IMR-90 (cell line): ENCODE measurements at regions not wholly inside any gene's neighbourhood (a gene's known extent, or its start where the extent isn't known, plus 50 kb on each side); places are given as distances from the start of the nearest gene placed in this dataset.

Source experiments
- ATAC-seq: fragments of 200-7000 bp; cut with Tn5 transposase; 2 replicates; pipeline ENCODE4 v1.9.1; 2020; ENCODE audit warnings: low read depth, mild to moderate bottlenecking, moderate library complexity
- BruUV-seq: library from RNA; stranded (reverse); fragments of 400-500 nt; replicated peaks from 2 replicates; lab custom pipeline; 2021; lab: Mats Ljungman, UMichigan
- CTCF ChIA-PET: fragments of 300-600 bp; formaldehyde crosslinking; extraction: SDS; loops from one replicate; lab custom pipeline; 2021; ENCODE audit warnings: antibody characterized with exemption; lab: Yijun Ruan, JAX
- POLR2A ChIA-PET: fragments of 300-600 bp; sonication (Branson Sonifier 250); formaldehyde crosslinking; loops from one replicate; lab custom pipeline; 2022; ENCODE audit warnings: antibody characterized with exemption; ENCODE audit not compliant: unreplicated experiment; lab: Charles Lee
- DNase-seq: peaks from one replicate; pipeline ENCODE4 v3.0.0; 2013
- H2AFZ ChIP-seq: replicated peaks from 2 replicates; pipeline ENCODE3; 2013; ENCODE audit warnings: low read length, mild to moderate bottlenecking; ENCODE audit not compliant: poor library complexity
- H2AK5ac ChIP-seq: 2 replicates; pipeline ENCODE4 v1.6.1; 2013; ENCODE audit warnings: low read depth, low read length, inconsistent platforms
- H2AK9ac ChIP-seq: replicated peaks from 2 replicates; pipeline ENCODE3; 2013; ENCODE audit warnings: mild to moderate bottlenecking, low read depth, low read length, moderate library complexity; ENCODE audit not compliant: poor library complexity
- H2BK120ac ChIP-seq: 2 replicates; pipeline ENCODE4 v1.6.1; 2013; ENCODE audit warnings: low read depth, low read length, inconsistent platforms
- H2BK15ac ChIP-seq: 3 replicates; pipeline ENCODE4 v1.6.1; 2013; ENCODE audit warnings: low read depth, low read length, inconsistent platforms
- H2BK20ac ChIP-seq: 2 replicates; pipeline ENCODE4 v1.6.1; 2013; ENCODE audit warnings: low read depth, mild to moderate bottlenecking, inconsistent platforms, low read length, moderate library complexity
- H2BK5ac ChIP-seq: 2 replicates; pipeline ENCODE4 v1.6.1; 2013; ENCODE audit warnings: mild to moderate bottlenecking, low read depth, low read length, inconsistent platforms; ENCODE audit not compliant: poor library complexity, severe bottlenecking
- H3K14ac ChIP-seq: replicated peaks from 2 replicates; pipeline ENCODE4 v1.6.1; 2013; ENCODE audit warnings: low read depth, low read length, inconsistent platforms
- H3K18ac ChIP-seq: 2 replicates; pipeline ENCODE4 v1.6.1; 2013; ENCODE audit warnings: low read depth, low read length, control low read depth
- H3K23ac ChIP-seq: 2 replicates; pipeline ENCODE4 v1.6.1; 2013; ENCODE audit warnings: low read depth, low read length, inconsistent platforms
- H3K27ac ChIP-seq: 2 replicates; pipeline ENCODE4 v1.5.1; 2013; ENCODE audit warnings: mild to moderate bottlenecking, control low read depth, low read length; ENCODE audit not compliant: insufficient read depth
- H3K27me3 ChIP-seq: 2 replicates; pipeline ENCODE4 v1.6.1; 2013; ENCODE audit warnings: low read length; ENCODE audit not compliant: control insufficient read depth, insufficient read depth
- H3K36me3 ChIP-seq: 2 replicates; pipeline ENCODE4 v1.6.1; 2013; ENCODE audit warnings: low read length, mixed read lengths; ENCODE audit not compliant: control insufficient read depth, insufficient read depth
- H3K4ac ChIP-seq: 2 replicates; pipeline ENCODE4 v1.6.1; 2013; ENCODE audit warnings: low read depth, low read length, inconsistent platforms
- H3K4me1 ChIP-seq: 2 replicates; pipeline ENCODE4 v1.6.1; 2013; ENCODE audit warnings: low read length, mixed read lengths; ENCODE audit not compliant: control insufficient read depth, insufficient read depth
- H3K4me2 ChIP-seq: 2 replicates; pipeline ENCODE4 v1.6.1; 2013; ENCODE audit warnings: low read depth, mild to moderate bottlenecking, control low read depth, low read length, moderate library complexity
- H3K4me3 ChIP-seq: 2 replicates; pipeline ENCODE4 v1.5.1; 2013; ENCODE audit warnings: low read depth, mild to moderate bottlenecking, control low read depth, low read length, moderate library complexity; ENCODE audit not compliant: insufficient read depth
- H3K56ac ChIP-seq: 2 replicates; pipeline ENCODE4 v1.6.1; 2013; ENCODE audit warnings: low read length, inconsistent platforms; ENCODE audit not compliant: insufficient read depth; ENCODE audit errors: extremely low read depth
- H3K79me1 ChIP-seq, 2 experiments: 2 replicates each; pipeline ENCODE4 v1.6.1; 2013; ENCODE audit warnings: low read length in 2 of 2, inconsistent platforms in 1 of 2, low read depth in 1 of 2
- H3K9ac ChIP-seq: 2 replicates; pipeline ENCODE4 v1.6.1; 2013; ENCODE audit warnings: low read depth, low read length, control low read depth
- H3K9me1 ChIP-seq: 2 replicates; pipeline ENCODE4 v1.6.1; 2013; ENCODE audit warnings: low read length, inconsistent platforms; ENCODE audit not compliant: insufficient read depth
- H3K9me3 ChIP-seq: 2 replicates; pipeline ENCODE4 v1.6.1; 2013; ENCODE audit warnings: low read length; ENCODE audit not compliant: control insufficient read depth, insufficient read depth
- H4K20me1 ChIP-seq: 2 replicates; pipeline ENCODE4 v1.6.1; 2013; ENCODE audit warnings: low read length, inconsistent platforms; ENCODE audit not compliant: insufficient read depth
- H4K5ac ChIP-seq: 2 replicates; pipeline ENCODE4 v1.6.1; 2013; ENCODE audit warnings: mild to moderate bottlenecking, low read depth, low read length, control low read depth
- H4K8ac ChIP-seq, 2 experiments: 2 replicates each; pipeline ENCODE4 v1.6.1; 2013; ENCODE audit warnings: low read depth in 2 of 2, low read length in 2 of 2, control low read depth in 1 of 2, inconsistent platforms in 1 of 2
- H4K91ac ChIP-seq: 2 replicates; pipeline ENCODE4 v1.6.1; 2013; ENCODE audit warnings: low read depth, low read length, inconsistent platforms; ENCODE audit not compliant: insufficient read depth
- CEBPB ChIP-seq: IDR thresholded peaks from 2 replicates; pipeline ENCODE4 v1.6.1; 2012; ENCODE audit warnings: low read depth, low read length, improper control_type of control experiment
- CTCF ChIP-seq: conservative IDR thresholded peaks from 2 replicates; pipeline ENCODE4 v1.5.1; 2012; ENCODE audit warnings: mild to moderate bottlenecking, low read depth, low read length, improper control_type of control experiment
- MAFK ChIP-seq: IDR thresholded peaks from 2 replicates; pipeline ENCODE4 v1.6.1; 2012; ENCODE audit warnings: low read depth, low read length, improper control_type of control experiment
- MAZ ChIP-seq: IDR thresholded peaks from 2 replicates; pipeline ENCODE4 v1.6.1; 2012; ENCODE audit warnings: low read depth, mild to moderate bottlenecking, low read length, improper control_type of control experiment, moderate library complexity, borderline replicate concordance
- MXI1 ChIP-seq: IDR thresholded peaks from 2 replicates; pipeline ENCODE4 v1.6.1; 2012; ENCODE audit warnings: low read depth, mild to moderate bottlenecking, low read length, moderate library complexity, borderline replicate concordance
- POLR2A ChIP-seq: IDR thresholded peaks from 2 replicates; pipeline ENCODE4 v1.6.1; 2012; ENCODE audit warnings: mild to moderate bottlenecking, low read depth, low read length
- RAD21 ChIP-seq: IDR thresholded peaks from 2 replicates; pipeline ENCODE4 v1.6.1; 2012; ENCODE audit warnings: low read length, improper control_type of control experiment
- RCOR1 ChIP-seq: IDR thresholded peaks from 2 replicates; pipeline ENCODE4 v1.6.1; 2012; ENCODE audit warnings: mild to moderate bottlenecking, low read length, improper control_type of control experiment; ENCODE audit not compliant: insufficient replicate concordance
- SMC3 ChIP-seq: fragments of 150-350 bp; IDR thresholded peaks from 2 replicates; pipeline ENCODE4 v1.6.1; 2016; ENCODE audit warnings: low read depth, mild to moderate bottlenecking, antibody characterized with exemption, low read length, moderate library complexity
- WGBS, 2 experiments: methylation state at CpG; one replicate each; pipeline versions ENCODE4 v1.1.5 to v1.1.7; 2013; ENCODE audit warnings: missing lambda C conversion rate in 2 of 2; ENCODE audit not compliant: insufficient read length in 1 of 2; ENCODE audit errors: extremely low coverage in 2 of 2; 5-methylcytosine and 5-hydroxymethylcytosine counted together
- dilution Hi-C: fragments of 300-500 bp; cut with HindIII; formaldehyde crosslinking; loops from one replicate; pipeline ENCODE4 v1.14.3; 2018; ENCODE audit warnings: low sequenced_read_pairs; ENCODE audit not compliant: unreplicated experiment
- in situ Hi-C: fragments of 300-500 bp; cut with MboI; formaldehyde crosslinking; loops from 3 replicates; pipeline ENCODE4 v1.14.3; 2019; ENCODE audit warnings: low sequenced_read_pairs, inconsistent platforms, mixed read lengths
- intact Hi-C: fragments of 100-400 bp; cut with micrococcal nuclease; formaldehyde crosslinking; loops from 2 replicates; pipeline ENCODE4 v1.10.0; 2022

- dilution Hi-C loops = no loop called here
- no peak overlapping the region for H2AFZ ChIP-seq
- no peak overlapping the region for H3K4me2 ChIP-seq
- no peak overlapping the region for H3K56ac ChIP-seq
- intact Hi-C loops = no loop called here
- no peak overlapping the region for H2AK9ac ChIP-seq
- no peaks in the 10 kb centered on the region for H3K79me1 ChIP-seq
- no peak overlapping the region for H3K23ac ChIP-seq
- H2BK20ac ChIP-seq = no peak overlapping the region
- TF ChIP-seq POLR2A (no peak), CEBPB (no peak), RCOR1 (no peak), CTCF (no peak), MAFK (no peak), MXI1 (no peak), RAD21 (no peak), MAZ (no peak), SMC3 (no peak)
- no peak overlapping the region for H2BK5ac ChIP-seq
- peaks cover 2% of the 10 kb centered on the region; the same call in 1 of the 2 replicates for H3K27me3 ChIP-seq
- no peaks in the 10 kb centered on the region for H3K4me1 ChIP-seq
- no peak overlapping the region for H4K91ac ChIP-seq
- in situ Hi-C loops = no loop called here
- CTCF ChIA-PET = no interaction called here
- DNase-seq (no peak), ATAC-seq (no peak)
- no peaks in the 10 kb centered on the region for H3K9me1 ChIP-seq
- H3K27ac ChIP-seq = no peak overlapping the region
- BruUV-seq = no TSS peak
- H4K5ac ChIP-seq = no peak overlapping the region
- H2AK5ac ChIP-seq = no peak overlapping the region
- H4K8ac ChIP-seq = no peak overlapping the region
- no peak overlapping the region for H3K4ac ChIP-seq
- H2BK15ac ChIP-seq = no peak overlapping the region
- H3K14ac ChIP-seq = no peak overlapping the region
- 17% methylated on average over 5 of the region's 8 CpGs; no CpG with 5 or more reads in 1 of the 2 experiments for WGBS, 2 experiments
- no peak overlapping the region for H3K4me3 ChIP-seq
- no peaks in the 10 kb centered on the region for H4K20me1 ChIP-seq
- H3K9me3 ChIP-seq = no peaks in the 10 kb centered on the region
- H3K18ac ChIP-seq = no peak overlapping the region
- POLR2A ChIA-PET = no interaction called here
- no peaks in the 10 kb centered on the region for H3K36me3 ChIP-seq
- H3K9ac ChIP-seq = no peak overlapping the region
- H2BK120ac ChIP-seq = no peak overlapping the region
These were observed 146.4 kb upstream of the PROKR2 start for GRCh38 chr20:5463007-5463686.
